ENCODE measurements at regions not wholly inside any gene's neighbourhood (a gene's known extent, or its start where the extent isn't known, plus 50 kb on each side); places are given as distances from the start of the nearest gene placed in this dataset.

DNA sequence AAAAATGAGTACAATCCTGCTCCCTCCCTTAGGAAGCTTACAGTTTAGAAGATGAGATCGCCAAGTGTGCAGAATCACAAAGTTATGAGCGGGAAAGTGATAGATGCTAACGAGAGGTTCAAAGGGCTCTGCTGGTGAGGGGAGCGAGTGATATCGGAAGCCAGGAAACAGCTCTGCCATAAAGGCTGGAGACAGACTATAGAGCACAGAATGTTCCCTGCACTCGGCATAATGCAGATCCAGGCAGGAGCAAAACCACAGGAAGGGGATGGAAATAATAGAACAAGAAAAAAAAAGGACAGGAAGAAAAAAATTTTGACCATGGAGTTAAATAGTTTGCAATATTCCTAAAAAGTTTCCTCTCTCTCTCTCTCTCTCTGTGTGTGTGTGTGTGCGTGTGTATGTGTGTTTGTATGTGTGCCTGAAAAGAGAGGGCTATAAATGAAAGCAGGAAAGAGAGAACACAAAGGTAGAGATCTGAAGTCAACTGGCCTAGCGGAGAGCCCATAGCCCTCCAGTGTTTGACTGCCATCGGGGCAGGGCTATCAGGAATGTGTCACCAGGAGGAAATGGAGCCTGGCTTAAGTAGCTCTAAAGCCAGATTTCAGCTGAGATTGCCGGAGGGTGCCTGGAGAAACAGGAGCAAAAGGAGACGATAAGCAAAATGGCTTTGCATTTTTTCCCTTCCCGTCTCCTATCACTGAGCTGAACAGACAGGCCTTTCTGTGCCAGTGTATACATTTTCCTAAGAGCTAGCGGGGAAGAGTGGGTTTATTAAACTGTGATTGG, 175.8 kb upstream of the LYZL1 start:
- no peaks in the 10 kb centered on the region for H3K36me3 ChIP-seq (ENCODE audit: control insufficient read depth, insufficient read depth, low read length)
- no peak overlapping the region for H3K4me3 ChIP-seq (ENCODE audit: low read depth, low read length)
- peak overlapping the region; percentile 18 for H3K4me2 ChIP-seq (ENCODE audit: low read length)
- H3K9ac ChIP-seq, result no peak overlapping the region
- H3K4me1 ChIP-seq, result peaks cover 16% of the 10 kb centered on the region
- H3K27ac ChIP-seq, result peak overlapping the region; percentile 57
- TF ChIP-seq, protein P1, sequence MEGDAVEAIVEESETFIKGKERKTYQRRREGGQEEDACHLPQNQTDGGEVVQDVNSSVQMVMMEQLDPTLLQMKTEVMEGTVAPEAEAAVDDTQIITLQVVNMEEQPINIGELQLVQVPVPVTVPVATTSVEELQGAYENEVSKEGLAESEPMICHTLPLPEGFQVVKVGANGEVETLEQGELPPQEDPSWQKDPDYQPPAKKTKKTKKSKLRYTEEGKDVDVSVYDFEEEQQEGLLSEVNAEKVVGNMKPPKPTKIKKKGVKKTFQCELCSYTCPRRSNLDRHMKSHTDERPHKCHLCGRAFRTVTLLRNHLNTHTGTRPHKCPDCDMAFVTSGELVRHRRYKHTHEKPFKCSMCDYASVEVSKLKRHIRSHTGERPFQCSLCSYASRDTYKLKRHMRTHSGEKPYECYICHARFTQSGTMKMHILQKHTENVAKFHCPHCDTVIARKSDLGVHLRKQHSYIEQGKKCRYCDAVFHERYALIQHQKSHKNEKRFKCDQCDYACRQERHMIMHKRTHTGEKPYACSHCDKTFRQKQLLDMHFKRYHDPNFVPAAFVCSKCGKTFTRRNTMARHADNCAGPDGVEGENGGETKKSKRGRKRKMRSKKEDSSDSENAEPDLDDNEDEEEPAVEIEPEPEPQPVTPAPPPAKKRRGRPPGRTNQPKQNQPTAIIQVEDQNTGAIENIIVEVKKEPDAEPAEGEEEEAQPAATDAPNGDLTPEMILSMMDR (IDR thresholded peaks at IDR 0.05), result no peak
- H3K79me2 ChIP-seq, result no peaks in the 10 kb centered on the region
- peak overlapping the region; percentile 80 for H2AFZ ChIP-seq
- H3K27me3 ChIP-seq (ENCODE audit: control insufficient read depth, insufficient read depth, low read length), result no peaks in the 10 kb centered on the region
- no peaks in the 10 kb centered on the region for H3K9me3 ChIP-seq (ENCODE audit: control insufficient read depth, low read length)

DNA sequence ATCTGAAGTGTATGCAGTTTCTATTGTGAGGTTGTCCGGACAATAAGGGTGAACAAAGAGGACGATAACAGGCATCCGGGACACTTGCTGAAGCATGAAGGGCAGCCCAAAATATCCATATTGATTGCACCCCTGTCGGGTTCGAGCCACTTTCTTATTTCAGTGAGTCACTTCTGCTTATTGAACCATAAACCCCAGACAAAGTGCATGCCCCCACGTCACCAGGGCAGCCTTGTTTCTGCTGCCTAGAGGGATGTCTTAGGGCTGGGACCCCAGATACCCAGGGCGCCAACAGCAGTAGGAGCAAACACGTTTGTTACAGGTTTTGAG, 175.3 kb upstream of the LYZL1 start:
- Histone ChIP-seq H3K79me2 (no peaks in the 10 kb centered on the region), H3K9ac (no peak overlapping the region), H3K36me3 (ENCODE audit: control insufficient read depth, insufficient read depth, low read length) (no peaks in the 10 kb centered on the region), H3K4me3 (ENCODE audit: low read depth, low read length) (no peak overlapping the region), H3K27ac (peak overlapping the region; percentile 57), H3K9me3 (ENCODE audit: control insufficient read depth, low read length) (no peaks in the 10 kb centered on the region), H3K27me3 (ENCODE audit: control insufficient read depth, insufficient read depth, low read length) (no peaks in the 10 kb centered on the region), H2AFZ (peak overlapping the region; percentile 80), H3K4me1 (peaks cover 16% of the 10 kb centered on the region), H3K4me2 (ENCODE audit: low read length) (peak overlapping the region; percentile 18)
- TF ChIP-seq, protein P1 (IDR thresholded peaks at IDR 0.05), result no peak

DNA sequence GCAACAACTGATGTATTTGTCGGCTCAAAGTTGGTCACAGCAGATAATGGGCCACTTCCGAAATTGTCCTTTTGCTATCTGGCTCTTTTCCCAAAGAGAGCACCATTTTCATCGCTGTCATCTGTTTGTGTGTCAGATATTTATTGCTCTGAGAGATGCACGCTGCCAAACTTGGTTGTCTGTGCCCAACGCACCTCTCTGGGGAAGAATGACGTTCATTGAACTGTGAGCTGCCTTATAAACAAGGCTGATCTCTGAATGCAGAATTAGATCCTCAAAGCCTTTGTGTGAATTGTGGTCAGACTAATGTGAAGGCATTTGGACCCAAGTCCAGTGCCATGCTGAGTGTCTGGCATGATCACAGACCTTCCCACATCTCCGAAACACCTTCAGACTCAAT, 174.7 kb upstream of the LYZL1 start:
- Histone ChIP-seq H2AFZ (no peak overlapping the region), H3K4me2 (ENCODE audit: low read length) (no peak overlapping the region), H3K79me2 (no peaks in the 10 kb centered on the region), H3K4me3 (ENCODE audit: low read depth, low read length) (no peak overlapping the region), H3K9ac (no peak overlapping the region), H3K36me3 (ENCODE audit: control insufficient read depth, insufficient read depth, low read length) (no peaks in the 10 kb centered on the region), H3K27me3 (ENCODE audit: control insufficient read depth, insufficient read depth, low read length) (no peaks in the 10 kb centered on the region), H3K27ac (no peak overlapping the region), H3K9me3 (ENCODE audit: control insufficient read depth, low read length) (no peaks in the 10 kb centered on the region), H3K4me1 (peaks cover 17% of the 10 kb centered on the region)
- TF ChIP-seq, protein P1 (IDR thresholded peaks at IDR 0.05), result no peak

DNA sequence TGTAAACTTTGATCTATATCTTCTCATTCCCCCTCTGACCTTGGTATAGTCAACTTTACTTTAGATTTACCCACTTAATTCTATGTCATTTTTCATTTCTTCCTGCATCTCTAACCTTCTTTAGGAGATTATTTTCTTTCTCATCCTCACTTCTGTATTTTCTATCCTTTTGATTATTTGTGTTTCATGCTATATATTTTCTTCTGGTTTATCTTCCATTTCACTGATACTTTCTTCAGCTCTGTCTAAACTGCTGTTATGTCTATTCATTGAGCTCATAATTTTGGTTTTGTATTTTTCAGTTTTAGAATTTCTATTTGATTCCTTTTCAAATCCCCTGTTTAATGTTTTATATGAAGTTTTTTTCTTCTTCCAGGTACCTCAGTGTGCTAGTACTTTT, 171.1 kb upstream of the LYZL1 start:
- H3K79me2 ChIP-seq, result no peaks in the 10 kb centered on the region
- H3K36me3 ChIP-seq (ENCODE audit: control insufficient read depth, insufficient read depth, low read length), result no peaks in the 10 kb centered on the region
- H3K9ac ChIP-seq, result no peak overlapping the region
- TF ChIP-seq, protein P1 (IDR thresholded peaks at IDR 0.05), result no peak
- H3K4me3 ChIP-seq (ENCODE audit: low read depth, low read length), result no peak overlapping the region
- no peak overlapping the region for H3K27ac ChIP-seq
- H3K4me1 ChIP-seq, result peaks cover 19% of the 10 kb centered on the region
- no peaks in the 10 kb centered on the region for H3K9me3 ChIP-seq (ENCODE audit: control insufficient read depth, low read length)
- no peak overlapping the region for H3K4me2 ChIP-seq (ENCODE audit: low read length)
- H3K27me3 ChIP-seq (ENCODE audit: control insufficient read depth, insufficient read depth, low read length), result no peaks in the 10 kb centered on the region
- no peak overlapping the region for H2AFZ ChIP-seq

DNA sequence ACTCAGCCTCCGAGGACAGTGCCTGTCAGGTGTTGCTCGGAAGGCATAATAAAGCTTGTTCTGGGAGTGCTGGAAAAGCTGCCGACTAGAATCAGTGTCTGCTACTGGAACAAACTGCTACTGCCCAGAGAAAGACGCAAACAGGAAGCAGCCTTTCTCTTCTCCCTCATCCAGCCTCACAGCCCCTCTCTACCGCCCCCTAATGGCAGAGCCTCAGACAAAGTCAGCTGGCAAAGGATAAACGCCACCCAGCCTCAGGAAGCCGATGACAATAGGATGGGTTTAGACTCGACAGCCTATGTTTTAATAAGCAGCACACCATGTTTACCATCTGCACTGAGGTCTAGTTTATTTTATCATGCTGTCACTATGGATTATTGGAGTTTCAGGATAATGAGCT, 169.5 kb upstream of the LYZL1 start:
- H3K4me2 ChIP-seq (ENCODE audit: low read length), result no peak overlapping the region
- H3K4me1 ChIP-seq, result peaks cover 6% of the 10 kb centered on the region
- H2AFZ ChIP-seq, result peak overlapping the region; percentile 43
- H3K27ac ChIP-seq, result no peak overlapping the region
- no peaks in the 10 kb centered on the region for H3K9me3 ChIP-seq (ENCODE audit: control insufficient read depth, low read length)
- H3K4me3 ChIP-seq (ENCODE audit: low read depth, low read length), result no peak overlapping the region
- H3K79me2 ChIP-seq, result no peaks in the 10 kb centered on the region
- no peaks in the 10 kb centered on the region for H3K27me3 ChIP-seq (ENCODE audit: control insufficient read depth, insufficient read depth, low read length)
- H3K9ac ChIP-seq, result no peak overlapping the region
- no peaks in the 10 kb centered on the region for H3K36me3 ChIP-seq (ENCODE audit: control insufficient read depth, insufficient read depth, low read length)
- TF ChIP-seq, protein P1 (IDR thresholded peaks at IDR 0.05), result peak; percentile 53
